ENCODE measurements at regions not wholly inside any gene's neighbourhood (a gene's known extent, or its start where the extent isn't known, plus 50 kb on each side); places are given as distances from the start of the nearest gene placed in this dataset.

GRCh38 chr5:73337586-73338255, 110.9 kb downstream of the FOXD1 start:
- no peak for DNase-seq

DNA sequence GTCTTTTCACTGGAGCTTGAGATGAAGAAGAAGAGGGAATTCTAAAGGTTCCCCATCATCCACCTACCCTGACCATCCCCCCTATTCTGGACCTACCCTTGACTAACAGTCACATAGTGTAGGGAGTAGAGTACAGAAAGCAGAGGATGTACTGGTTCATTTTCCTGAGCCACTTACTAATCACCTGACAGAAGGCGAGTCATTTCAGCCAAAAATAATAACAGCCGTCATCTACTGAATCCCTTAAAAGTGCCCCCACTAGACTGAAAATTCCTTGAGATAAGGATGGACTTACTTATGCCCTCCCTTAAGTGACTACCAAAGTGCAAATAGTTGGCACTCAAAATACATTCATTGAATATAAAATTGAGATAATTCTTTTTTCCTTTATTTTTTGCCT, 112.2 kb downstream of the FOXD1 start:
- no peak for DNase-seq

- no peak for DNase-seq
Measured at GRCh38 chr5:73333944-73334703, 114.5 kb downstream of the FOXD1 start.

GRCh38 chr5:73330613-73331012, 118.0 kb downstream of the FOXD1 start:
- DNase-seq: no peak

- DNase-seq: no peak
Measured at GRCh38 chr5:73328640-73329039, 119.9 kb downstream of the FOXD1 start.

DNA sequence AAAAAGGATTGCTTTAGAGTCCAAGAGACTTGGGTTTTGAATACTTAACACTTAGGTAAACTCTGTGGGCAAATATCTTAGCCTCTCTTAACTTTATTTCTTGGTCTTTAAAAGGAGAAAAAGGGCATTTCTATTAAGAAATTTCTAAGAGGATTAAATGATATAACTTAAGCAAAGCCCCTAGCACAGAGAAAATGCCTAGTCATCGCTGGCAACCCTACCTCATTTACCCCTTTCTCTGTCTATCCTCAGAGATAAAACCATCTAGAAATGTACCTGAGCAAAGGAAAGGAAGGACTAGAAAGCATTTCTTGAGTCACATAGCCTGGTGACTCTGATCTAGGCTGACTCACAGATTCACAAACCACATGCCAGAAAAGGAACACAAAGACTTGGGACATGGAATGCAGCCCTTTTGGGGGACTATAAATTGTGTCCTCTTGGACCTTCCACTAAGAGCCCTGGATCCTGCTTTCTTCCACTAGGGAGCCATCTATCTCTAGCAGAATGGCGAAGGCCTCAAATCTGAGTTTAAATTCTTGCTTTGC, 120.6 kb downstream of the FOXD1 start:
- no peak for DNase-seq

GRCh38 chr5:73325546-73325945, 123.0 kb downstream of the FOXD1 start:
- no peak for DNase-seq

GRCh38 chr5:73323466-73323865, 125.1 kb downstream of the FOXD1 start:
- DNase-seq: no peak

DNA sequence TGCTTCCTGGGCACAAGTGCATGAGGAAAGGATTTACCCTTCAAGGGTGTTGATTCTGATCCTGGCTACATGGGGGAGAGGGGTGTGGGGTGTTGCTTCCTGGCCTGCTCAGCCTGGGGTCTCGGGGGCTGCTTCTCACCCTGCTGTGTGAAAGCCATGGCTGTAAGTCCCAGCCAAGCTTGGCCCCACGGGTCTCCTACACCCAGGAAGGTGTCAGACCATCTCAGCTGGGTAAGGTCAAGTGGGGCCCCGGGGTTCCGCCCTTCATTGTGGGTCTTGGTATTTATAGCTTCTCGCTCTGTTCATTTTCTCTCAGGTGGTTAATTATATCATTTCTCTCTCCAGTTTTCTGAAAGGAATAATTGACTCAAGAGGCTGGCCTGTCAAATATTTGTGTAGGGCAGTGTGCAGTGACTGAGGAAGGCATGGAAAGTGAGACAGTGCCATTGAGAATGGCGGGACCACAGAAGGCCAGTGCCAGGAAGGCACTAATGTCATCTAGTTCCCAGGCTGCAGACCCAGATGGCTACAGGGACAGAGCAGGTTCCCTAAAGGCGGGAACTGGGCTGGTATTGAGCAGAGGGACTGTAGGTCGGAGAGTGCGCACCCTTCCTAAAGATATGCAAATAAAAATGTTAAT, 126.0 kb downstream of the FOXD1 start:
- DNase-seq: no peak

DNA sequence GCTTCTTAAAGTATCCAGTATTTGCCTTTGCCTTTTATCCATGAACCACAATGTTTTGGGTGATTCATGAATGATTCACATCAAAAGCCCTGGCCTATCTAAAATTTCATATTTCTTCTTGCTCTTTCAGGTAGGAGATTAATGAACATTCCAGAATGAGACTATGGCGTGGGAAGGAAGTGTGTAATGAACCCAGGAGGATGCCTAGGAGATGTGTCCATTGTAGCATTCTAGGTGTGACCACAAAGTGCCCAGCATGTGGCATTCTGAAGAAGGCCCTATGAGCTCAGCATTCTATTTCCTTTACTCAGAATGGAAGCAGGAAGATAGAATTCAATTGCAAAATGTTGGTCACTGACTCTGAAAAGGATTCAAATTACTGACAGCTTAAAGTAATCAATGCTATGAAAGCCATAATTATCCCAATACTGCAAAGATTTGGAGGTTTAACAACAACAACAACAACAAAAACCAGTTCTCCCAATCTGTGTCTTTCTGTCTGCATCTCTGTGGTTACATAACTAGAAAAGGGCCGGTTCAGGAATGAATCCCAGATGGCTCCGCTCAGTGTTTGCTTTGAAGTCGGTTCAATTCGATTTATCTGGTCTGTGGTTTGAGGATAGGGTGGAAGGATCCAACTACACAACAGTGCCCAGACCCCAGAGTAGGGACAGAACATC, 126.7 kb downstream of the FOXD1 start:
- no peak for DNase-seq

DNA sequence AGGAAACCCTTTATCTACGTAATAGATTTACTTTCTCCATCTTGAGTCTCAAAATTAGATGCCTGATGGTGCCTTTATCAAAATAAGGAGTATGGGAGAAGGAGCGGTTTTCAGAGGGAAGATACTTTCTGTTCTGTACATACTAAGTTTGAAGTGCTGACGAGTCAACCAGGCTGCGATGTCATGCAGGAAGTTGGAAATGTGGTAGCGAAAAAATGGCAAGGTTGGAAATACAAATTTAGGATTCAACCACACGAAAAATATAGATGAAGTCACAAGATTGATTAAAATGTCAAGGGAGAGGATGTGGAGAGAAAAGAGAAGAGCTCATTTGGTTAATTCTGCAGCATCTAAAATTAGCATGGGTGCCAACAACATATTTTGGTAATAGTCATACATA, 129.5 kb downstream of the FOXD1 start:
- DNase-seq: no peak

DNA sequence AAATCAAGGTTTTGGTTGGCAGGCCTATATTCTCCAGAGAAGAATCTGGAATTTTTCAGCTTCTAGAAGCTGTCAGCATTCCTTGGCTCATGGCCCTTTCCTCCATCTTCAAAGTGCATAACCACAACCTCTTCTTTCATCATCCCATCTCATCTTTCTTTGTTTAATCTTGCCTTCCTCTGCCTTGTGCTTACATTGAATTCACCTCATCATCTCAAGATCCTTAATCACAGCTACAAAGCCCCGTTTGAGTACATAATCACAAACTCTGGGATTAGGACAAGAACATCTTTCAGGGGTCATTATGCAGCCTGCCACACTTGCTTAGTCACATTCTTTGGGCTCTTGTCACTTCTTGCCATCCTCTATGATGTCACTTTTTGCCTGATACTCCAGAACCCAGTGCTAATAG, 130.3 kb downstream of the FOXD1 start:
- no peak for DNase-seq

- no peak for DNase-seq
Measured at GRCh38 chr5:73317523-73317922, 131.1 kb downstream of the FOXD1 start.

- DNase-seq: no peak
Measured at GRCh38 chr5:73314395-73315257, 134.0 kb downstream of the FOXD1 start.

DNA sequence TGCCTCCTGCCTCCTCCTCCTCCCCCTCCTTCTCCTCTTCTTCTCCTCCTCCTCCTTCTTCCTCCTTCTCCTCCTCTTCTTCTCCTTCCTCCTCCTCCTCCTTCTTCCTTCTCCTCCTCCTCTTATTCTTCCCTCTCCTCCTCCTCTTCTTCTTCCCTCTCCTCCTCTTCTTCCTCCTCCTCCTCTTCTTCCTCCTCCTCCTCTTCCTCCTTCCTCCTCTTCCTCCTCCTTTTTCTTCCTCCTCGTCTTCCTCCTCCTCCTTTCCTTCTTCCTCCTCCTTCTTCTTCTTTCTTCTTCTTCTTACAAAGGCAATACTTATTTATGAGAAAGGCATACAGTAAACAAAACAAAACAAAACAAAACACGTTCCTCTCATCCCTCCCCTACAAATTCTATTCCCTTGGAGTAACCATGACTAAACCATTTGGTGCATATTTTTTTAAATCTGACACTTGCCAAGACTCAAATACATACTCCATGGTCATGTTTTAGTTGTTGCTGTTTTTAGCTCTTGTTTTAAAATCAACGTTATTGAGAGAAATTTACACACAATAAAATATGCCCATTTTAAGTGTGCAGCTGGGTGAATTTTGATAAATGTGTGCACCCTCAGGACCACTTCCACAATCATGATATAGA, 135.6 kb downstream of the FOXD1 start:
- DNase-seq: no peak

GRCh38 chr5:73312146-73312871, 136.3 kb downstream of the FOXD1 start:
- DNase-seq: peak; percentile 26

- no peak for DNase-seq
Measured at GRCh38 chr5:73311291-73312110, 137.1 kb downstream of the FOXD1 start.

GRCh38 chr5:73307645-73308355, 134.8 kb downstream of the TMEM174 start:
- no peak for DNase-seq

DNA sequence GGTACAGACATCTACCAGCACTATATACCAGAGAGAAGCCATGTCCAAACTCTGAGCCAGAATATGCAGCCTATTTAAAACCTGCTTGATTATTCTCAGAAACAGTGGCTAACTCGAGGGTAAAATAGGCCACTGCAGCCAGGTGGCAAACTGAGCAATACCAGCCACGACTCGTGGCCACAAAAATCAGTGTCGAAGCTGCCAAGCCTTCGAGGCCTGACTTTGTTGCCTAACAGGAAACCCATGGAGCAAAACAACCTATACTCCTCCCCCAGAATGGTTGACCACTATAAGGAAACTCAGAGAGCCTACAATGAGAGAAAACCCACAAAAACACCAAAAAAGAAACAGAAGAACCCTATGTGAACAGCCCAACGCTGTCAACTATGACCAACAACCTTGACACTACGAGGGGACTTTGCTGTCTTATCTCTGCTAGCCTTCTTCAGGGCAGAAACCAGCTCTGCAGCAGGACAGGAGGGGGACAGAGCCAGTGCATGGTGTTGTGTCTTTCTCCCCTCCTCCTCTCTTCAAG, 133.8 kb downstream of the TMEM174 start:
- DNase-seq: no peak
